ENCODE measurements at regions not wholly inside any gene's neighbourhood (a gene's known extent, or its start where the extent isn't known, plus 50 kb on each side); places are given as distances from the start of the nearest gene placed in this dataset.

GRCh38 chr4:185071236-185071811, 53.0 kb downstream of the HELT start:
- H3K27me3 ChIP-seq, result peaks cover 0 to 13% (median 0%) of the 10 kb centered on the region in 4 donors
- no peaks in the 10 kb centered on the region for H3K36me3 ChIP-seq
- intact Hi-C loops (cut with DNase I), result no loop called here
- peaks cover 0 to 19% (median 7%) of the 10 kb centered on the region in 4 donors for H3K4me1 ChIP-seq
- DNase-seq (ENCODE audit: extremely low spot score), result no peak
- no peak overlapping the region for H3K27ac ChIP-seq (replicated peaks in 1 of 4)
- no peak overlapping the region for H3K4me3 ChIP-seq
- TF ChIP-seq POLR2A (IDR thresholded peaks at IDR 0.05; ENCODE audit: low read depth) (no peak), CTCF (IDR thresholded peaks at IDR 0.05) (no peak), POLR2AphosphoS5 (IDR thresholded peaks at IDR 0.05) (no peak), EP300 (IDR thresholded peaks at IDR 0.05) (no peak)
- WGBS, result 58% methylated on average over 8 of the region's 8 CpGs
- no peaks in the 10 kb centered on the region for H3K9me3 ChIP-seq

DNA sequence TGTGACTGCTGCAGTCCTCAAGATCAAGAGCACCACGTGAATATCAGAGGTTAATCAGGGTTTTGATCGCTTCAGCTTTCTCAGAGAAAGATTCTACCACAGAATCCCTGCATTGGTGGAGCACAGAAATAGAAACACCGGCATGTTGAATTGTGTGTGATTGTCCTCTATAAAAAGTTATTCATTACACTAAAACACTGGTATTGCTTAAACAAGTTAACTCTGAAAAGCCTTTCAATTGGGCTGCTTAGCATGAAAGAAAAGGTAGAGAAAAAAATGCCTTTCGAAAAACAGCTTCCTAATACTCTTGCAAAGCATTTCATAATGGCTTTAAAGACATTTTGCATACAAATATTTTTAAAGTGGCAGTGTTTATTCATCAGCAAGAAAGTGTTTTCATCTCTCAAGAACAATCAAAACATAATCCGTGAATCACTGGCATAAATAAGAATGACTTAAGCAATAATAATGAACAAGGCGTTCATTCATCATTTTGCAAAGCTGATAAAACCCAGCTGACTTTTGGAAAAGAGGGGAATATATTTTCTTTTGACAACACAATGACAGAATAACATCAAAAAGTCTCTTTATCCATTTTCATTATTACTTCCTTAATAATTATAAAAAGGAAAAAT, 61.1 kb downstream of the HELT start:
- Histone ChIP-seq H3K36me3 (no peaks in the 10 kb centered on the region), H3K27ac (replicated peaks in 1 of 4) (no peak overlapping the region), H3K4me3 (no peak overlapping the region), H3K9me3 (no peaks in the 10 kb centered on the region), H3K4me1 (no peaks in the 10 kb centered on the region), H3K27me3 (peaks cover 0 to 13% (median 0%) of the 10 kb centered on the region in 4 donors)
- 60% methylated on average over 6 of the region's 6 CpGs for WGBS
- TF ChIP-seq POLR2AphosphoS5 (IDR thresholded peaks at IDR 0.05), result no peak
- TF ChIP-seq CTCF (IDR thresholded peaks at IDR 0.05), result no peak
- no peak for TF ChIP-seq EP300 (IDR thresholded peaks at IDR 0.05)
- no peak for TF ChIP-seq POLR2A (IDR thresholded peaks at IDR 0.05; ENCODE audit: low read depth)
- no peak for DNase-seq (ENCODE audit: extremely low spot score)
- intact Hi-C loops (cut with DNase I), result no loop called here

- DNase-seq (ENCODE audit: extremely low spot score), result no peak
- Histone ChIP-seq H3K27me3 (peaks cover 0 to 1% (median 0%) of the 10 kb centered on the region in 4 donors), H3K4me1 (no peaks in the 10 kb centered on the region), H3K9me3 (no peaks in the 10 kb centered on the region), H3K27ac (replicated peaks in 1 of 4) (no peak overlapping the region), H3K4me3 (no peak overlapping the region), H3K36me3 (no peaks in the 10 kb centered on the region)
- TF ChIP-seq POLR2A (IDR thresholded peaks at IDR 0.05; ENCODE audit: low read depth) (no peak), EP300 (IDR thresholded peaks at IDR 0.05) (no peak), CTCF (IDR thresholded peaks at IDR 0.05) (no peak), POLR2AphosphoS5 (IDR thresholded peaks at IDR 0.05) (no peak)
- WGBS, result 81% methylated on average over 4 of the region's 4 CpGs
- intact Hi-C loops (cut with DNase I), result no loop called here
Observed at GRCh38 chr4:185080545-185080944, 62.3 kb downstream of the HELT start.

DNA sequence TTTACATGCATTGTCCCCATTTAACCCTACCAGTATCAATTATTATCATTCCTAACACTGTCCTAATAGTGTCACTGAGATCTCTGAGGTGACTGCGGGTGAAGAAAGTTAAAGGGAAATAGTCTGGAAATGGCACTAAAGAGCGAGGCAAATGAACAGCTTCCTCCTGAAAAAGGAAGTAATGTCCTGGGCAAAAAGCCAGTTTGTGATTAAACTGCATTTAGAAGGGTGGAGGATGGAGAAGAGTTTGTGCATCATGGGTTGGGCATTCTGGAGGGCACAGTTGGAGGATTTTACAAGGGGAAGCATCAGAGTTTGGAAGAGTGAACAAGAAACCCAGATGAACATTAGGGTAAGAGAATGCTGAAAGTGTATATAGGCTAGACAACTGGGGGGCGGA, 60.5 kb upstream of the SLC25A4 start:
- no peaks in the 10 kb centered on the region for H3K4me1 ChIP-seq
- H3K27me3 ChIP-seq, result no peaks in the 10 kb centered on the region
- no peaks in the 10 kb centered on the region for H3K36me3 ChIP-seq
- WGBS, result 69% methylated on average over 3 of the region's 3 CpGs
- H3K4me3 ChIP-seq, result no peak overlapping the region
- TF ChIP-seq POLR2AphosphoS5 (IDR thresholded peaks at IDR 0.05) (no peak), EP300 (IDR thresholded peaks at IDR 0.05) (no peak), CTCF (IDR thresholded peaks at IDR 0.05) (no peak), POLR2A (IDR thresholded peaks at IDR 0.05; ENCODE audit: low read depth) (no peak)
- no peak overlapping the region for H3K27ac ChIP-seq (replicated peaks in 1 of 4)
- no peaks in the 10 kb centered on the region for H3K9me3 ChIP-seq
- intact Hi-C loops (cut with DNase I), result no loop called here
- no peak for DNase-seq (ENCODE audit: extremely low spot score)

All from esophagus muscularis mucosa (tissue), 4 donors.